H9 (cell line): ENCODE measurements at regions not wholly inside any gene's neighbourhood (a gene's known extent, or its start where the extent isn't known, plus 50 kb on each side); places are given as distances from the start of the nearest gene placed in this dataset.

Experiments used
- DNase-seq: peaks from one replicate; pipeline ENCODE4 v3.0.0-alpha.2; 2017
- H2AFZ ChIP-seq: one replicate; pipeline ENCODE4 v1.6.1; 2013; ENCODE audit warnings: mild to moderate bottlenecking, low read length, control low read depth, moderate library complexity
- H2AK5ac ChIP-seq: 2 replicates; pipeline ENCODE4 v1.6.1; 2013; ENCODE audit warnings: low read length, control low read depth, mixed read lengths; ENCODE audit not compliant: insufficient read length
- H2BK120ac ChIP-seq: one replicate; pipeline ENCODE4 v1.6.1; 2013; ENCODE audit warnings: low read depth, mild to moderate bottlenecking, low read length, control low read depth, inconsistent platforms; ENCODE audit not compliant: poor library complexity, severe bottlenecking
- H2BK12ac ChIP-seq: 2 replicates; pipeline ENCODE4 v1.6.1; 2013; ENCODE audit warnings: low read length, control low read depth, mixed read lengths, low read depth; ENCODE audit not compliant: insufficient read length
- H2BK15ac ChIP-seq: 2 replicates; pipeline ENCODE4 v1.6.1; 2013; ENCODE audit warnings: low read depth, low read length, control low read depth
- H2BK20ac ChIP-seq: one replicate; pipeline ENCODE4 v1.6.1; 2013; ENCODE audit warnings: low read depth, mild to moderate bottlenecking, low read length, control low read depth, inconsistent platforms; ENCODE audit not compliant: poor library complexity, severe bottlenecking
- H2BK5ac ChIP-seq: 2 replicates; pipeline ENCODE4 v1.6.1; 2013; ENCODE audit warnings: low read length, control low read depth, mixed read lengths; ENCODE audit not compliant: insufficient read length
- H3K14ac ChIP-seq: 2 replicates; pipeline ENCODE4 v1.6.1; 2013; ENCODE audit warnings: low read length, control low read depth; ENCODE audit not compliant: insufficient read depth
- H3K18ac ChIP-seq: 2 replicates; pipeline ENCODE4 v1.6.1; 2013; ENCODE audit warnings: low read depth, mild to moderate bottlenecking, mixed read lengths, low read length, control low read depth; ENCODE audit not compliant: insufficient read length
- H3K23ac ChIP-seq: 2 replicates; pipeline ENCODE4 v1.6.1; 2013; ENCODE audit warnings: low read length, control low read depth, mixed read lengths, low read depth; ENCODE audit not compliant: insufficient read length
- H3K23me2 ChIP-seq: 2 replicates; pipeline ENCODE4 v1.6.1; 2013; ENCODE audit warnings: low read depth, mild to moderate bottlenecking, mixed read lengths, low read length, control low read depth; ENCODE audit not compliant: insufficient read length, poor library complexity, severe bottlenecking
- H3K27ac ChIP-seq: 2 replicates; pipeline ENCODE4 v1.5.1; 2013; ENCODE audit warnings: low read length, control low read depth, mixed read lengths, low read depth; ENCODE audit not compliant: insufficient read length
- H3K27me3 ChIP-seq: 2 replicates; pipeline ENCODE4 v1.6.1; 2013; ENCODE audit warnings: low read length, control low read depth, inconsistent platforms; ENCODE audit not compliant: insufficient read depth
- H3K4ac ChIP-seq: 2 replicates; pipeline ENCODE4 v1.6.1; 2013; ENCODE audit warnings: low read depth, mild to moderate bottlenecking, control low read depth, inconsistent platforms, low read length, moderate library complexity
- H3K4me1 ChIP-seq: 2 replicates; pipeline ENCODE4 v1.6.1; 2013; ENCODE audit warnings: low read length, control low read depth, inconsistent platforms; ENCODE audit not compliant: insufficient read depth
- H3K4me2 ChIP-seq: 2 replicates; pipeline ENCODE4 v1.6.1; 2013; ENCODE audit warnings: low read length, control low read depth, mixed read lengths; ENCODE audit not compliant: insufficient read length, insufficient read depth
- H3K56ac ChIP-seq: 2 replicates; pipeline ENCODE4 v1.6.1; 2013; ENCODE audit warnings: low read depth, mild to moderate bottlenecking, mixed read lengths, low read length, control low read depth; ENCODE audit not compliant: insufficient read length
- H3K79me1 ChIP-seq: 2 replicates; pipeline ENCODE4 v1.6.1; 2013; ENCODE audit warnings: low read depth, mild to moderate bottlenecking, moderate library complexity, low read length, control low read depth, inconsistent platforms; ENCODE audit not compliant: insufficient read depth, poor library complexity, severe bottlenecking
- H3K79me2 ChIP-seq: 2 replicates; pipeline ENCODE4 v1.6.1; 2013; ENCODE audit warnings: low read length, control low read depth, inconsistent platforms; ENCODE audit not compliant: insufficient read depth
- H3K9ac ChIP-seq: 2 replicates; pipeline ENCODE4 v1.6.1; 2013; ENCODE audit warnings: low read length, control low read depth, mixed read lengths; ENCODE audit not compliant: insufficient read length; ENCODE audit errors: extremely low read depth
- H3K9me3 ChIP-seq: one replicate; pipeline ENCODE4 v1.6.1; 2013; ENCODE audit warnings: low read depth, low read length, inconsistent platforms; ENCODE audit not compliant: control insufficient read depth
- H3T11ph ChIP-seq: one replicate; pipeline ENCODE4 v1.6.1; 2013; ENCODE audit warnings: mild to moderate bottlenecking, low read length, control low read depth, inconsistent platforms
- H4K20me1 ChIP-seq: one replicate; pipeline ENCODE4 v1.6.1; 2013; ENCODE audit not compliant: control insufficient read depth, insufficient read length, insufficient read depth
- H4K5ac ChIP-seq: 2 replicates; pipeline ENCODE4 v1.6.1; 2013; ENCODE audit warnings: low read depth, mild to moderate bottlenecking, mixed read lengths, low read length, control low read depth; ENCODE audit not compliant: insufficient read length
- H4K8ac ChIP-seq: replicated peaks from 2 replicates; pipeline ENCODE4 v1.6.1; 2013; ENCODE audit warnings: low read length, control low read depth, mixed read lengths, low read depth; ENCODE audit not compliant: insufficient read length
- H4K91ac ChIP-seq: 2 replicates; pipeline ENCODE4 v1.6.1; 2013; ENCODE audit warnings: low read depth, mild to moderate bottlenecking, moderate library complexity, mixed read lengths, low read length, control low read depth; ENCODE audit not compliant: insufficient read length
- H3K27ac Mint-ChIP-seq, 3 experiments: 2 replicates in 2 of 3; 3 replicates in 1 of 3; pipeline ENCODE4 v1.8.0; 2020 to 2021; ENCODE audit warnings: mixed read lengths in 3 of 3, mild to moderate bottlenecking in 1 of 3, moderate library complexity in 1 of 3
- H3K27me3 Mint-ChIP-seq: 2 replicates; pipeline ENCODE4 v1.8.0; 2021; ENCODE audit warnings: low read depth, mild to moderate bottlenecking, moderate library complexity, mixed read lengths
- H3K36me3 Mint-ChIP-seq, 3 experiments: 2 replicates in 2 of 3; 3 replicates in 1 of 3; pipeline ENCODE4 v1.8.0; 2020 to 2021; ENCODE audit warnings: low read depth in 3 of 3, mixed read lengths in 3 of 3; ENCODE audit not compliant: insufficient read depth in 1 of 3
- H3K4me1 Mint-ChIP-seq, 2 experiments: 2 replicates each; pipeline ENCODE4 v1.8.0; 2020; ENCODE audit warnings: mixed read lengths in 2 of 2
- H3K4me3 Mint-ChIP-seq, 2 experiments: 2 replicates in 1 of 2; 3 replicates in 1 of 2; pipeline ENCODE4 v1.8.0; 2020 to 2021; ENCODE audit warnings: mild to moderate bottlenecking in 2 of 2, mixed read lengths in 2 of 2, moderate library complexity in 1 of 2
- H3K9me3 Mint-ChIP-seq, 2 experiments: 2 replicates in 1 of 2; 3 replicates in 1 of 2; pipeline ENCODE4 v1.8.0; 2020; ENCODE audit warnings: mild to moderate bottlenecking in 2 of 2, mixed read lengths in 2 of 2, moderate library complexity in 1 of 2
- WGBS: extraction: QIAGEN DNeasy Blood & Tissue Kit; methylation state at CpG from one replicate; pipeline ENCODE4 v1.1.7; 2013; ENCODE audit warnings: missing lambda C conversion rate, low lambda C conversion rate, mixed read lengths; ENCODE audit not compliant: insufficient read length; ENCODE audit errors: extremely low coverage; 5-methylcytosine and 5-hydroxymethylcytosine counted together
- TF ChIP-seq, protein P1 (sequence below): fragments of 200-600 bp; sonication (generic); conservative IDR thresholded peaks from 3 replicates; pipeline ENCODE4 v1.8.0; 2021; ENCODE audit warnings: antibody characterized with exemption, mild to moderate bottlenecking

GRCh38 chr18:11517704-11518103, 91.7 kb upstream of the SLC35G4 start:
- H3K4me3 Mint-ChIP-seq: no peak overlapping the region
- H3K27me3 ChIP-seq: no peaks in the 10 kb centered on the region
- H3K27ac Mint-ChIP-seq: no peak overlapping the region
- no peaks in the 10 kb centered on the region for H4K20me1 ChIP-seq
- H3K79me2 ChIP-seq: no peaks in the 10 kb centered on the region
- H2BK15ac ChIP-seq: no peak overlapping the region
- H3K9ac ChIP-seq: no peak overlapping the region
- H3K23me2 ChIP-seq: no peaks in the 10 kb centered on the region
- H2BK20ac ChIP-seq: no peak overlapping the region
- TF ChIP-seq, protein P1, sequence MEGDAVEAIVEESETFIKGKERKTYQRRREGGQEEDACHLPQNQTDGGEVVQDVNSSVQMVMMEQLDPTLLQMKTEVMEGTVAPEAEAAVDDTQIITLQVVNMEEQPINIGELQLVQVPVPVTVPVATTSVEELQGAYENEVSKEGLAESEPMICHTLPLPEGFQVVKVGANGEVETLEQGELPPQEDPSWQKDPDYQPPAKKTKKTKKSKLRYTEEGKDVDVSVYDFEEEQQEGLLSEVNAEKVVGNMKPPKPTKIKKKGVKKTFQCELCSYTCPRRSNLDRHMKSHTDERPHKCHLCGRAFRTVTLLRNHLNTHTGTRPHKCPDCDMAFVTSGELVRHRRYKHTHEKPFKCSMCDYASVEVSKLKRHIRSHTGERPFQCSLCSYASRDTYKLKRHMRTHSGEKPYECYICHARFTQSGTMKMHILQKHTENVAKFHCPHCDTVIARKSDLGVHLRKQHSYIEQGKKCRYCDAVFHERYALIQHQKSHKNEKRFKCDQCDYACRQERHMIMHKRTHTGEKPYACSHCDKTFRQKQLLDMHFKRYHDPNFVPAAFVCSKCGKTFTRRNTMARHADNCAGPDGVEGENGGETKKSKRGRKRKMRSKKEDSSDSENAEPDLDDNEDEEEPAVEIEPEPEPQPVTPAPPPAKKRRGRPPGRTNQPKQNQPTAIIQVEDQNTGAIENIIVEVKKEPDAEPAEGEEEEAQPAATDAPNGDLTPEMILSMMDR: no peak
- no peak overlapping the region for H3K4ac ChIP-seq
- no peak overlapping the region for H4K91ac ChIP-seq
- H3K79me1 ChIP-seq: no peaks in the 10 kb centered on the region
- no peak overlapping the region for H3T11ph ChIP-seq
- no peak overlapping the region for H4K8ac ChIP-seq
- H3K4me1 ChIP-seq: no peaks in the 10 kb centered on the region
- peaks cover 3 to 7% of the 10 kb centered on the region in 2 experiments; a peak in 3 of 4 replicates for H3K4me1 Mint-ChIP-seq
- H3K56ac ChIP-seq: no peak overlapping the region
- no peak for DNase-seq
- no peak overlapping the region for H3K18ac ChIP-seq
- H3K4me2 ChIP-seq: no peak overlapping the region
- WGBS: no CpG with 5 or more reads among the region's 3 CpGs
- no peak overlapping the region for H2BK5ac ChIP-seq
- H3K9me3 Mint-ChIP-seq: no peaks in the 10 kb centered on the region
- no peaks in the 10 kb centered on the region for H3K9me3 ChIP-seq
- H2AK5ac ChIP-seq: no peak overlapping the region
- H3K14ac ChIP-seq: no peak overlapping the region
- no peak overlapping the region for H3K23ac ChIP-seq
- H3K36me3 Mint-ChIP-seq: no peaks in the 10 kb centered on the region
- H3K27me3 Mint-ChIP-seq: peaks cover 11% of the 10 kb centered on the region
- H2AFZ ChIP-seq: no peak overlapping the region
- no peak overlapping the region for H3K27ac ChIP-seq
- H4K5ac ChIP-seq: no peak overlapping the region
- no peak overlapping the region for H2BK12ac ChIP-seq
- no peak overlapping the region for H2BK120ac ChIP-seq
